Gastrocnemius medialis (tissue), 4 donors: ENCODE measurements at regions not wholly inside any gene's neighbourhood (a gene's known extent, or its start where the extent isn't known, plus 50 kb on each side); places are given as distances from the start of the nearest gene placed in this dataset.

ENCODE experiments used
- POLR2A ChIP-seq, 2 donors: fragments of 450-650 bp; IDR thresholded peaks; one replicate each; pipeline ENCODE4 v1.6.1; 2017; ENCODE audit warnings: antibody characterized with exemption in 2 of 2, mild to moderate bottlenecking in 2 of 2, moderate library complexity in 2 of 2
- TF ChIP-seq, protein P1 (sequence below), 5 experiments: fragments of 450-650 bp in 3 of 5; fragments of 200-600 bp in 2 of 5; sonication (generic) in 2 of 5; IDR thresholded peaks in 4 of 5; conservative IDR thresholded peaks in 1 of 5; 1 replicate in 4 of 5; 2 replicates in 1 of 5; pipeline ENCODE4 v1.5.1; 2016 to 2019; ENCODE audit warnings: antibody characterized with exemption in 5 of 5, mild to moderate bottlenecking in 3 of 5, moderate library complexity in 3 of 5

DNA sequence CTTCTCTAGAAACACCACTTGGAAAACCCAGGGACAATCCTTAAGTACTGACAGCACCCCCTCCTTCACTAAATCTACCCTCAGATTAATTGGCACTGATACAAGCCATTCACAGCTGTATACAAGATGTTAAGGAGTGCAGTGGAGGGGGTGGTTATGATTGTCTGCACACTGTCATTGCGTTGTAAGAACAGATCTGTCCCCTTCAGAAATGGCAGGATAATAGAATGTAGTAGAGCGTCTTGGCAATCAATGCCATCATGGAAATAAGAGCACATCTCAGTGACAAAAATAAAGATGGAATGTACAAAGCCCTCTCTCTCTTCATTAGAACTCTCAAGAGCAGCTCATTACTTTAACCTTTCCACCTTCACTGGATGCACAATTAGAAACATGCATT lies 324.9 kb upstream of the TBX18 start:
- no peak for TF ChIP-seq POLR2A (IDR thresholded peaks at IDR 0.05)
- TF ChIP-seq, protein P1, sequence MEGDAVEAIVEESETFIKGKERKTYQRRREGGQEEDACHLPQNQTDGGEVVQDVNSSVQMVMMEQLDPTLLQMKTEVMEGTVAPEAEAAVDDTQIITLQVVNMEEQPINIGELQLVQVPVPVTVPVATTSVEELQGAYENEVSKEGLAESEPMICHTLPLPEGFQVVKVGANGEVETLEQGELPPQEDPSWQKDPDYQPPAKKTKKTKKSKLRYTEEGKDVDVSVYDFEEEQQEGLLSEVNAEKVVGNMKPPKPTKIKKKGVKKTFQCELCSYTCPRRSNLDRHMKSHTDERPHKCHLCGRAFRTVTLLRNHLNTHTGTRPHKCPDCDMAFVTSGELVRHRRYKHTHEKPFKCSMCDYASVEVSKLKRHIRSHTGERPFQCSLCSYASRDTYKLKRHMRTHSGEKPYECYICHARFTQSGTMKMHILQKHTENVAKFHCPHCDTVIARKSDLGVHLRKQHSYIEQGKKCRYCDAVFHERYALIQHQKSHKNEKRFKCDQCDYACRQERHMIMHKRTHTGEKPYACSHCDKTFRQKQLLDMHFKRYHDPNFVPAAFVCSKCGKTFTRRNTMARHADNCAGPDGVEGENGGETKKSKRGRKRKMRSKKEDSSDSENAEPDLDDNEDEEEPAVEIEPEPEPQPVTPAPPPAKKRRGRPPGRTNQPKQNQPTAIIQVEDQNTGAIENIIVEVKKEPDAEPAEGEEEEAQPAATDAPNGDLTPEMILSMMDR (IDR thresholded peaks at IDR 0.05 in 4 of 5, conservative IDR thresholded peaks at IDR 0.05 in 1 of 5), result no peak
